ENCODE measurements at regions not wholly inside any gene's neighbourhood (a gene's known extent, or its start where the extent isn't known, plus 50 kb on each side); places are given as distances from the start of the nearest gene placed in this dataset.

DNA sequence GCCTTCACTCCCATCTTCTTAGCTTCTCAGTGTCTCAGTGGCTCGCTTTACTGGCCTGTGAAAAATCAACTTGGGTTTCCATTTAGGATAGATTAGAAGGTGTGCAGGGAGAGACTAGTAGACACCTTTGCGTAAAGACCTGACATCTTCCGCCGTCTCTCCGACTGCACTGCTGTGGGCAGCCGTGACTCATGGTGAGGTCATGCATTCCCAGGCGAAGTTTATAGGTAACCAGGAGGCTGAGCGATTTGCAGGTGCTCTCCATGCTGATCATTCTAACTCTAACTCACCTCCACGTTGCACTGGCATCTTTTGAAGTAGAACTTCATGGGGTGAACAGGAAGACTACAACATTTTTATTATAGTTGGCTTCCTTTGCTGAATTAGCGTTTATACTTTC is 68.0 kb upstream of the ZNF438 start:
- TF ChIP-seq, protein P1, sequence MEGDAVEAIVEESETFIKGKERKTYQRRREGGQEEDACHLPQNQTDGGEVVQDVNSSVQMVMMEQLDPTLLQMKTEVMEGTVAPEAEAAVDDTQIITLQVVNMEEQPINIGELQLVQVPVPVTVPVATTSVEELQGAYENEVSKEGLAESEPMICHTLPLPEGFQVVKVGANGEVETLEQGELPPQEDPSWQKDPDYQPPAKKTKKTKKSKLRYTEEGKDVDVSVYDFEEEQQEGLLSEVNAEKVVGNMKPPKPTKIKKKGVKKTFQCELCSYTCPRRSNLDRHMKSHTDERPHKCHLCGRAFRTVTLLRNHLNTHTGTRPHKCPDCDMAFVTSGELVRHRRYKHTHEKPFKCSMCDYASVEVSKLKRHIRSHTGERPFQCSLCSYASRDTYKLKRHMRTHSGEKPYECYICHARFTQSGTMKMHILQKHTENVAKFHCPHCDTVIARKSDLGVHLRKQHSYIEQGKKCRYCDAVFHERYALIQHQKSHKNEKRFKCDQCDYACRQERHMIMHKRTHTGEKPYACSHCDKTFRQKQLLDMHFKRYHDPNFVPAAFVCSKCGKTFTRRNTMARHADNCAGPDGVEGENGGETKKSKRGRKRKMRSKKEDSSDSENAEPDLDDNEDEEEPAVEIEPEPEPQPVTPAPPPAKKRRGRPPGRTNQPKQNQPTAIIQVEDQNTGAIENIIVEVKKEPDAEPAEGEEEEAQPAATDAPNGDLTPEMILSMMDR (IDR thresholded peaks at IDR 0.05; ENCODE audit: low read length): no peak
- no peak for TF ChIP-seq EZH2 (IDR thresholded peaks at IDR 0.05; ENCODE audit: borderline replicate concordance, low read length)

Data from OCI-LY1 (cell line).